ENCODE measurements at regions not wholly inside any gene's neighbourhood (a gene's known extent, or its start where the extent isn't known, plus 50 kb on each side); places are given as distances from the start of the nearest gene placed in this dataset.

DNA sequence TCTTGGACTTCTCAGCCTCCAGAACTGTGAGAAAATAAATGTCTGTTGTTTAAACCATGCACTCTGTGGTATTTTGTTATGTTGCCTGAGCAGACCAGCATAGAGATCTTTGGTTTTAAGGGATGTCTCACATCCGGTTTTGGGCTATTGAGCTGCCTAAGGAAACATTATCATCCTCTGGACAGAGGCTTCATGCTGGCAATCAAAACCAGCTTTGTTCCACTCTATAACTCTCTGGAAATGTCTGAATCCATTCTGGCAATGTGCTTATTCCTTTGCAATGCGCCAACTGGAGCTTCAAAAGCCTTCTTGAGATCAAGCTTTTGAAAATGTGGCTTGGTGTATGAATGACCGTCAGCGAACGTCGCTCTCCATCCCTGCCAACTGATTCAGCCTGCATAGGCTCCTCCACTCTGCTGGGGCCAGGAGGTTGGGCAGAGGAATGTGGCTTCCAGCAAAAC lies 183.6 kb upstream of the MGAT5 start:
- intact Hi-C loops (cut with micrococcal nuclease): no loop called here

DNA sequence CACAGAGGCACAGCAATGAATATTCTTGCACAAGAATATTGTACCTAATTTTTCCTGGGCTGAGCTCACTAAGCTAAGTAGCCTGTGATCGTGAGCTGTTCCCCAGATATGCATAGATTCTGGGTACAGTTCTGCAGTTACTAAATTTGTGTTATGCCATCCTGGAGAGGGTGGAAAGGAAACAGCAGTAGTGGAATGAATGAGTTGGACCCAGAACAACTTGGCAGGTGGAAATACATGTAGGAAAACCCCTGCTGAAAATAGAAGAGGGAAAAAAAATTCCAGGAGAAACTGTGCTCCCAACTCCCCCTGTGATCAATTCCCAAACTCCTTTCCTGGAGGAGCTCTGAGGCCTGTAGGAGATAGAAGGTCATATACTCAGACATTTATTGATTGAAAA lies 181.5 kb upstream of the MGAT5 start:
- intact Hi-C loops (cut with micrococcal nuclease): no loop called here

DNA sequence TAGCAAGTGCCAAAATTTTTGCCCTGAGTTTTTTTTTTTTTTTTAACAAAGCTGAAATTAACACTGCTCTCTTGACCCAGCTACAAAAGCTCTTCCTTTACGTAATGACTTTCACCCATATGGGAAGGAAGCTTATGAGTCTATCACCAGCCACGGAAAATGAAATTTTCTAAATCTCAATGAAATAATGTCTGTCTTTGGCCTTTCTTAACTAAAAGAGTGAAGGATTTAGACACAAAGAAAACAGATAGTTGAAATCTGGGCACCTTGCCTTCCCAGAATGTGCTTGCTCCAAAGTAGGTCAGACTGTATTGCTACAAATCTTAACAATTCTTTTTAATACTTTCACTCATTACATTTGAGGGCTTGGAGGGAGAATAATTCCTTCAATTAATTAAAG lies 180.8 kb upstream of the MGAT5 start:
- intact Hi-C loops (cut with micrococcal nuclease): no loop called here

DNA sequence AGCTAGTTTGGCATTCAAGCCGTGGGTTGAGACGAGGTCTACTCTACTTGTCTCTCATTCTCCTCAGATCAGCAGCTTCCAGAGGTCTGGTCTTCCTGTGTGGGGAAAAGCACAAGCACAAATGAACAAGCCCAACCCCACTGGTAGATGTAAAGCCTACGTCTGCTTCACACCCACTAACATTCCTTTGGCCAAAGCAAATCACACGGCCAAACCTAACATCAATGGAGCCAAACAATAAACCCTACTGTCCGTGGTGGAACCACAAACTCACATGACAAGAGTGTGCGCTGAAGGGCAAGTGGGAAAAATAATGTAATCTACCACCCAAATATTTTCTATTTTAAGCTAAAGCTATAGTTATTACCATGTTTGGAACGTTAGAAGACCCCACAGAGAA lies 179.3 kb upstream of the MGAT5 start:
- intact Hi-C loops (cut with micrococcal nuclease): no loop called here

DNA sequence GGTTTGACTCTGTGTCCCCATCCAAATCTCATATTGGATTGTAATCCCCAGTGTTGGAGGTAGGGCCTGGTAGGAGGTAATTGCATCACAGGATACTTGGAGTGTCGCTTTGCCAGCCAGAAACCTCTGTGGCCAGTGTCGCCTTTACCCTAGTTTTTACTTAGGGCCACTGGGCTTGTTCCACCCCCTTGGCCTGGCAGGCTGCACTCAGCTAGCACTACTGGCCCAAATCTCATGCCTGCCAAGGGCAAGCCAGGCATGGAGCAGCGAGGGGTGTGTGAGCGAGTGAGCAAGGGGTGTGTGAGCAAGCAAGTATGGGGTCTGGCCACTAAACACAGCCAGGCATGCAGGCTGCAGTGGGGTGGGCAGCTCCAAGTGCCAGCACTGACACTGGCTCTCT lies 178.7 kb upstream of the MGAT5 start:
- intact Hi-C loops (cut with micrococcal nuclease): no loop called here

DNA sequence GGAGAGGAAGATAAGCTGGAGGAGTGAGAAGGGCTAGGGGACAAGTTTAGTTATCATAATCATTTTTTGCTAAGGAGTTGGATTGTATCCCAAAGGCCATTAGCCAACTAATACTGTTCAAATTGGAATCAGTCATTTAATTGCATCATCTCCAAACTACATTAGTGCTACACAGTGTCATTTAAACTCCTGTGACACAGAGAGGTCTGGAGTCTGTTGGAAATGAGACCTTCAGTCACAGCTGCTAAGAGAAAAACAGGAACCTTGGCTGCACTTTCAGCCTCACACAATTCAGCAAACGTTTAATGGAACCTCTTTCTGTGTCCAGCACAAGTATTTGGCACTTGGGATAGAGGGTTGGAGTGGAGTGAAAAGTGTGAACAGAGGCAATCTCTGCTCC lies 175.5 kb upstream of the MGAT5 start:
- intact Hi-C loops (cut with micrococcal nuclease): no loop called here

DNA sequence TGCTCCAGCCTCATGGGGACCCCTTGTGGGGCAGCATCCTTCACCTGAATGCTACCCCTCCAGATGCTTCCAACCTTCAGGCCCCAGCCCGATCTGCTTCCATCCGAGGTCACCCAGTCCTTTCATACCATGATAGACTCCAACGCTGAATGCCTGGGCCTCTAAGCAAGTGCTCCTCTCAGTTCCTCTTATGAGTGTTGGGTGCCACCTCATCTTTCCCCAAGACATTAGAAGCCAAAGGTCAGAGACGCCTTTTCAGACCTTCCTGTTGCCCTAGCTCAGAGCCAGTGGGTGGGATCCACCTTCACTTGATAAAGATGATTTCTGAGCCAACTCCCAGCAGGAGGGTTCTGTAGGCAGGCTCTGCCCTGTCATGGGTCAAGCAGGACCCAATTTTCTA lies 174.5 kb upstream of the MGAT5 start:
- intact Hi-C loops (cut with micrococcal nuclease): no loop called here

DNA sequence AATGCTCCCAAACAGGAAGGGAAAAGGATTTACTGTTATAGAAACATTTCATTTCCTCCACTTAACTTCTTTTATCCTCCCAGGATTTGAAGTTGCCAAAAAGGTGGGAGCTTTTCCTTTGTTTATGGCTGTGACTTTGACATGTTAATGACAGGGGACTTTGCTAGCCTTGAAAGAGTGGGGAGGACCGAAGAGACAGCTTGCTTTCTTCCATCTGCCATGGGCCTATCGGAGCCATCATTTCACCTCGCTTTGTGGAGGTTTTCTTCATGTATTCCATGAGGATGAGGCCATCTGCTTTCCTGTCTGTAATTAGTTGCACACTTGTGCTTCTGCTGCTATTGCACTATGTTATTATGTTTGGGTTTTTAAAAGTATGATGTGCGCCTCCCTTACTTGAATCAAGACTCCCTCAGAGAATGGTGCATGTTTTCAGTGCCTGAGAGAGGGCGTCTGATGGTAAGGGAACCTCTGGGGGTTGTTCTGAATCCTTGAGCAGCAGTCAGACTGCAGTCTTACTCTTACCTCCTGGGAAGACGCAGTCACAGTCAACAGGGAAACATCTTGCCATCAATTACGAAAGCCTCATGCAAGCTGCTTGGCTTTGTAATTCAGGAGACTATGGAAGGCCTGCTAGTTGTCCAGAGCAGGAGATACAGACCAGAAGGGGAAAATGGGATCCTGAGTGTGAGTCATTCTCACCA lies 173.3 kb upstream of the MGAT5 start:
- intact Hi-C loops (cut with micrococcal nuclease): no loop called here

DNA sequence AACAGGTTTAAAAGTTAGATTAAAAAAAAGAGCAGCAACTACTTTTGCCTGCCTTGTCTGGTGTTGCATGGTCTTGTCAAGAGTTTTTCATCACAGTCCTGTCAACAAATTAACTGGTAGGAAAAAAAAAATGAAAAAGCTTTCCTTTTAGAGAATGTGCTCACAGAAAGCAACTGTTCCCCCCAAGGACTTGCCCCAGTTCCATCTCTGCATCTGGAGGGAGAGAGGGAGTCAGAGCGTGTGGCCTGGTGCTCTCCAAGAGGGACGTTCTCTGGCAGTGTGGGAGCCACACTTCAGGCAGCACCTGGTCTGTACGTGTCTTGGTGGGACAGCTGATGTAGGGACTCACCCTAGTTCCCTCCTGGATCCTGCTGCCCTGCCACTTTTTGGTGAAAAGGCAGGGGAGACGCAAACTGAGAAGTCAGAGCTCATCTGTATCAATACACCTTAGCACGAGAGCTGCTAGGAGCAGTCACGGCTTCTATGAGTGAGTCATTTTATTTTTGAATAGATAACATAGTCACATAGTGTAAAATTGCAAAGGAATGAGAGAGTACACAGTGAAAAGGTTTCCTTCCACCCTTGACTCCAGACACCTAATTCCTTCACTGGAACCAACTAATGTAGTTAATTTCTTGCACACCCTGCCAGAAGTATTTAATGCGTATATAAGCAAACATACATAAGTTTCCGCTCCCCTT lies 172.5 kb upstream of the MGAT5 start:
- intact Hi-C loops (cut with micrococcal nuclease): no loop called here

DNA sequence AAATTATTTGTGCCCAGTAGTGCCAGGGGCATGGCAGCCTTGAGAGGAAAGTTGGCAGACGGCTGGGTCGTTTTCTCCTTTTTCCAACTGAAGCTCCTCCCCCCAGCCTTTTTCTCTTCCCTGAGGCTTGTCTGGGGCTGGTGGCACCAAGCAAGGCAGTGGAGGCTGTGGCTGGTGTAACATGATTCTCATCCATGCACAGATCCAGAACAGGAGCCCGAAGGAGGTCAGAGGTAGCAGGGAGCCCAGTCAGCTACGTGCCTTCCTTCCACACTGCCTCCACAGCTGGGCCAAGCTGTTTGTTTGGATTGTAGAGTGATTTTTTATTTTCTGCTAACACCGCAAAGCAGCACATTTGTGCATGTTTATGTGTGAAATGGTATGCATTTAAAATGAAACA lies 170.3 kb upstream of the MGAT5 start:
- intact Hi-C loops (cut with micrococcal nuclease): no loop called here

DNA sequence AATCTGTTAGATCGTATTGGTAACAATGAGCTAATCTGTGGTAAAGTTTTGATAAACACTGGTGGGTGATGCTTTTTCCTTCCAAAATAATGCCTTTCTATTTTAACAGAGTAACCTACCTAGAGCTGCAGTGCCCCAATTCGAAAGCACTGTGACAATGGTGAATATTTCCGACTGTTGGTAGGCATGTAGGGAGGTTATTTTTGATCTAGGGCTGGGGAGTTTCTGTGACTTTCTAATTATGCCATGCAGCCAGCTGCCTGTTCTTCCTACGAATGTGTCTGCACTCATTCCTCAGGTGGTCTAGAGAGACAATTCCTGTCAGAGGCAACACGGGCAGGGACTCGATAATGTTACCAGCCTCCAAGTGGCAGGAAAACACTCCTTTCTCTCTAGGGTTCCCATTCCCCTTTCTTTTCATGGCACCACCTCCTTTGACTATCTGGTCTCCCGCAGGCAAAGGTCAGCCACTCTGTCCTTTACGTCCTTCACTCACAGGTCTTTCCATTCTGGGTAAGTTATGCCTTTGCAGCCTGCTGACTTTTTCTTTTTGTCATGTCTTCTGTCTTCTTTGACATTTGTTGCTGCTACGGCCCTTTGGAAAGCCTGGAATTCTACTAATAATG lies 167.2 kb upstream of the MGAT5 start:
- intact Hi-C loops (cut with micrococcal nuclease): no loop called here

DNA sequence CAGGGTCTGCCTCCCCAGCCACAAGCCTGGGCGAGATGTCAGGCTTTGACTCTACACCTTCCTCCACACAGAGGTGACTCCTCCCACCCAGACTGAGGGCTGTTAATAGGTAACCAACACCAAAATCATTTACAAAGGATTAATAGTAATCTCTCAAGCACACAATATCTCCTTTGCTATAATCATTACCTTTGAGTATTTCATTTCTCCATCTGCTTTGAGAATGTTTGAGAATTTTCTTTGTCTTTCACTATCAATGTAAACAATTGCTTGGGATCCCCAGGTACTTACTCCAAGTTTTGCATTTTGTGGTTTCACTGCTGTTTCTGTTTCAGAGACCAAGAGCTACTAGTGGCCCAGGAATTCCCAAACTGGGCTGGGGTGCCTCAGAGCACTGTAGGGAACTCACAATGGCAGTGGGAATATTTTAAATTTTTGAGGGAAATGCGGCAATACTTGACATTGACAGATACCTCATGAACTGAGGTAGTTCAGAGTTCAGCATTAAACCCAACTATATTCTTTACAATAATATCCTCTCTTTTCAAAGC lies 166.4 kb upstream of the MGAT5 start:
- intact Hi-C loops (cut with micrococcal nuclease): no loop called here

DNA sequence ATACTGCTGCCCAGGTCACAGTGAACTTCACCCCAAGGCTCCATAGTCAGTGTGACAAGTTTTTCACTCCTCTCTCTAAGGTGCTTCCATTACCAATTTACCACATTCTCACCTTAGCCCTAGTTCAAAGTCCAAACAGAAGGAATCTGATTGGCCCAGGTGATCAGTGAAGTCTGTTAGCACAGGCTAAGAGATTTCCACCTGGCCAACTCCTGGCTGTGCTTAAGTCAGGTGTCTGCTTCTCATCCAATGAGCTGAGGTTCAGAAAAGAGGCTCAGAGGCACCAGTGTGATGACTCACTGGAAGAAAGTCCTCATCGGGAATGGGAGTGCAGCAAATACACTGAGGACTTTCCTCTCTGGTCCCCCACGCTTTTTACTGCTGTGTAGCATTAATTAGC lies 164.4 kb upstream of the MGAT5 start:
- intact Hi-C loops (cut with micrococcal nuclease): no loop called here

DNA sequence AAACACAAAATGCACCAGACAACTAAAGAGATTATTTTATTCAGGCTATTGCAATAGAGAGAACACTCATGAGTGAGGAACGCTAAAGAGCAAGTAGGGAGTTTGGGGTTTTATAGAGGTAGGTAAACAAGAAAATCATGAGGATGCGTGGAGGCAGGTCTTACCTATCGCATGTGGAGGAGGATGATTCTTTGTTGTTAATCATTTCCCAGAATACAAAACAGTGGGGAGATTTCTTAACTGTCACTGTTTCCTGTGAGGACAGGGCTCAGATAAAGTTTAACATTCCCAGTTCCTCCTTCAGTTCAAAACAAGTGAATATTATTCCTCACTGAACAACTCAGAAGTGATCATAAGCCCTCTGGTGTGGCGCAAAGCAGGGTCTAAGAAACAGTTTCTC lies 156.1 kb upstream of the MGAT5 start:
- intact Hi-C loops (cut with micrococcal nuclease): no loop called here

DNA sequence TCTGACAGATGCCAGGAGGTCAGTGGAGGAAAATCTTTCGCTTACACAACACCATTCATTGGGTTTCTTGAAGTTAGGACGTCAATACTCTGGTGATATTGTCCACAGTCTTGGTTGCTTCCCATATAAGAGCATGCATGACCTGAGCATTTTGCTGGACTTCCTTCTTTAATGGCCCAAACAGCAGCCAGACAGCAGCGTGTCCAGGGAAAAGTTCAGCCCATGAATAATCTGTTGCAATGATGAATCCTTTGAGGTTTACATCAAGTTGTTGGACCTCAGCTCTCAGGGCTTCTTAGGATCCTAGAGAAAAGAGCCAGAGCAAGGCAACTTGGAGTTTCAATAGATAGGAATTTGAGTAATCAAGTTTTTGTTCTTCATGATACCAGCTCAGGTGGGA lies 155.6 kb upstream of the MGAT5 start:
- intact Hi-C loops (cut with micrococcal nuclease): no loop called here

DNA sequence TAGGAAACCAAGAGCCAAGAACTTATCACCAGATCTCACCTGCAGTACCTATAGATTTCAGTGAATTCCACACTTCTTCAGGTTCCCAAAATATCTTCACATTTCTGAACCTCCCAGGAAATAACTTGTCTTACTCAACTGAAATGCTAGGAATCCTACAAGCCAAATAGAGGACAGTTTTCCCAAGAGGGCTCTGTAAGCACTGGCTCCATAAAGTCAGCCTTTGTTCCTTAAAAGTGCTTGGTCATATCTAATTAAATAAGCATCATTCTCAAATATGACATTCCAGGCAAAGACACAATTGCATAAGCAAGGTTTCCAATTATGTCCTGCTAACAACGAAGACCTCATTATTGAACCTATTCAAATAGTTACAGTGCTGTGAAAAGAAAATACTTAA lies 154.6 kb upstream of the MGAT5 start:
- intact Hi-C loops (cut with micrococcal nuclease): no loop called here

DNA sequence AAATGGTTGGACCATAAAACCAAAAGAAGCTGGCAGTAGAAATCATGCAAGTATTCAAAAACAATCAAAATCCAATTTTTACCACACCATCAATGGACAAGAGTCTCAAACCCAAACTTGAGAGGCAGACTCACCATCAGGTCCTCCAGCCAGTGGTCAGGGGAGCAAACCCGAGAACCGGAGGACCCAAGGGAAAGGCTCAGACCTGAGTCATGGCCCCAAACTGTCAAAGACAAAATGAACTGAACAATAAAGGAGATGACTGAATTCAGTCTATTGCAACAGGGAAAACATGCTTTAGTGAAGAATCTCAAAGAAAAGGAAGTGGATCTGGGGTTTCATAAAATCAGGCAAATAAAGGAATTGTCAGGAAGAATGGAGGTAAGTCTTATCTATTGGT lies 150.7 kb upstream of the MGAT5 start:
- intact Hi-C loops (cut with micrococcal nuclease): no loop called here

DNA sequence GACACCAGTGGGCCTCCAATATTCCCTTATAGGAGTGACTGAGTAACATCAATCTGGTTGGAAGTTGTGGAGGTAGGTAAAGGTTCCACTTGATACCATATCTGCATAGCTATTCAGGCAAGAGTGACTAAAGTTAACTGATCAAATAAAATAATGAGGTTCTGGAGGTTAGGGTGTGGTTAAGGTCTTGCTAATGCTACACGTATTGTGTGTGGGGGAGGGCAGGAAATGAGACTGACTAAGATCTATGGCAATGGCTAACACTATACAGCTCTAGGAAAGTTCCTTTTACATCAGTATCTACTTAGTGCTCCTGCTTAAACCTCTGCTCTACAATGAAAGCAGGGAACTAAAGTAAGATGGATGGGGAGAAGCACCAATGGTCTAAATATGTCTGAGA lies 149.1 kb upstream of the MGAT5 start:
- intact Hi-C loops (cut with micrococcal nuclease): no loop called here

DNA sequence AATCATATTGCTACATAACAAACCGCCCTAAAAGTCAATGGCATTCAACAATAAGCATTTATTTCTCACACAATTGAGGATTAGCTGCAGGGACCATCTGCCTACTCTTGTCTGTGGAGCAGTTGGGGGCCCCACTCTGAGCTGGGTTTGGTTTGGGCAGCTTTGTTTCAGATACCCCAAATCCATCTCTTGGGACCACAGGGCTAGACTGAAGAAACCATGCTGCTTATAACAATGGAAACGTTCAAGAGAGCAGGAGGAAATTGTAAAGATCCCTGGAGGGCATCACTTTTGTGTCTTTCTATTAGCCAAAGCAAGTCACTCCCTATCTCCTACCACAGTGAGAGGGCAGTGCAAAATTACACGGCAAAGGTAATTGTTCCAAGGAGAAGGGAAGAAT lies 146.5 kb upstream of the MGAT5 start:
- intact Hi-C loops (cut with micrococcal nuclease): no loop called here

DNA sequence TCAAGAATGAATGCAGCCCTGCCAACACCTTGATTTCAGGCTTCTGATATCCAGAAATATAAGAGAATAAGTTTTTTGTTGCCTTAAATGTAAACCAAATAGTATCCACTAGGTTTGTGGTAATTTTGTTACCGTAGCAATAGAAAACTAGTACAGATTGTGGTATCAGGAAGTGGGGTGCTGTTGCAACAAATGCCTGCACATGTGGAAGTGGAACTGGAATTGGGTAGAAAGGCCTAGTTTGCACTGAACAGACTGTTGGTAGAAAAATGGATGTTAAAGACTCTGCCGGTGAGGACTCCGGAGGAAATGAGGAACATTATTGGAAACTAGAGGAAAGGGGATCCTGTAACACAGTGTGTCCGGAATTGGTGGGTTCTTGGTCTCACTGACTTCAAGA lies 145.8 kb upstream of the MGAT5 start:
- intact Hi-C loops (cut with micrococcal nuclease): no loop called here

DNA sequence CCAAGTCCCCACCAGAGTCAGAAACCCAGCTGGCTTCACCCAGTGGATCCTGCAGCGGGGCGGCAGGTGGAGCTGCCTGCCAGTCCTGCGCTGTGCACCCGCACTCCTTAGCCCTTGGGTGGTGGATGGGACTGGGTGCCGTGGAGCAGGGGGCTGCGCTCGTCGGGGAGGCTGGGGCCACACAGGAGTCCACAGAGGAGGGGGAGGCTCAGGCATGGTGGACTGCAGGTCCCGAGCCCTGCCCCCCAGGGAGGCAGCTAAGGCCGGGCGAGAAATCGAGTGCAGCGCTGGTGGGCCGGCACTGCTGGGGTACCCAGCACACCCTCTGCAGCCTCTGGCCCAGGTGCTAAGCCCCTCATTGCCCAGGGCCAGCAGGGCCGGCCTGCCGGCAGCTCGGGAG lies 144.6 kb upstream of the MGAT5 start:
- intact Hi-C loops (cut with micrococcal nuclease): no loop called here

DNA sequence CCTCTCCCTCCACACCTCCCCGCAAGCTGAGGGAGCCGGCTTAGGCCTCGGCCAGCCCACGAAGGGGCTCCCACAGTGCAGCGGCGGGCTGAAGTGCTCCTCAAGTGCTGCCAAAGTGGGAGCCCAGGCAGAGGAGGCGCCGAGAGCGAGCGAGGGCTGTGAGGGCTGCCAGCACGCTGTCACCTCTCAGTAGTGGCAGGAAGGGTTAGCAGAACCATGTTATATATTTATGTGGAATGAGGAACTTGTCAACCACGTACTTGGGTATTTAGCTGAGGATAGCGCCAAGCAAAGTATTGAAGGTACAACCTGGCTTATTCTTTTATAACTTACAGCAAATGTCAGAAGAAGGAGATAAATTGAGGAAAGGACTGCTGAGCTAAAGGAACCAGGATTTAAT lies 144.1 kb upstream of the MGAT5 start:
- intact Hi-C loops (cut with micrococcal nuclease): loop anchor here (10.0 kb wide), 1 partner anchor 565 kb away; no protein-coding TSS in a partner anchor
